Activated gamma-delta T cell treated with Interleukin-2 at 50 U/mL for 16 hours (primary cell): ENCODE measurements at regions not wholly inside any gene's neighbourhood (a gene's known extent, or its start where the extent isn't known, plus 50 kb on each side); places are given as distances from the start of the nearest gene placed in this dataset.

Experiments used
- DNase-seq: peaks from one replicate; pipeline ENCODE4 v3.0.0-alpha.2; 2020

- no peak for DNase-seq
Measured at GRCh38 chr2:76314271-76315020, 603.7 kb upstream of the GCFC2 start.

GRCh38 chr2:76312236-76312635 is 601.5 kb upstream of the GCFC2 start:
- DNase-seq: no peak

- no peak for DNase-seq
Measured at GRCh38 chr2:76311728-76312127, 601.0 kb upstream of the GCFC2 start.

- DNase-seq: no peak
Measured at GRCh38 chr2:76310894-76311633, 600.3 kb upstream of the GCFC2 start.

GRCh38 chr2:76307495-76307894 is 596.8 kb upstream of the GCFC2 start:
- no peak for DNase-seq

- DNase-seq: no peak
Measured at GRCh38 chr2:76298041-76298440, 587.3 kb upstream of the GCFC2 start.

- no peak for DNase-seq
Measured at GRCh38 chr2:76296438-76296837, 585.7 kb upstream of the GCFC2 start.

GRCh38 chr2:76295762-76296161 is 585.0 kb upstream of the GCFC2 start:
- no peak for DNase-seq

- no peak for DNase-seq
Measured at GRCh38 chr2:76288598-76288997, 577.9 kb upstream of the GCFC2 start.

GRCh38 chr2:76288146-76288545 is 577.4 kb upstream of the GCFC2 start:
- no peak for DNase-seq

GRCh38 chr2:76283350-76283749 is 572.6 kb upstream of the GCFC2 start:
- DNase-seq: no peak

- DNase-seq: no peak
Measured at GRCh38 chr2:76281156-76281841, 570.6 kb upstream of the GCFC2 start.

- DNase-seq: no peak
Measured at GRCh38 chr2:76280686-76281085, 570.0 kb upstream of the GCFC2 start.

GRCh38 chr2:76279142-76279541 is 568.4 kb upstream of the GCFC2 start:
- no peak for DNase-seq

- no peak for DNase-seq
Measured at GRCh38 chr2:76275788-76276187, 565.1 kb upstream of the GCFC2 start.

GRCh38 chr2:76274676-76275075 is 564.0 kb upstream of the GCFC2 start:
- DNase-seq: no peak

- no peak for DNase-seq
Measured at GRCh38 chr2:76274160-76274559, 563.4 kb upstream of the GCFC2 start.

- DNase-seq: no peak
Measured at GRCh38 chr2:76270096-76270710, 559.5 kb upstream of the GCFC2 start.

GRCh38 chr2:76268902-76269620 is 558.3 kb upstream of the GCFC2 start:
- DNase-seq: no peak

GRCh38 chr2:76268484-76268883 is 557.8 kb upstream of the GCFC2 start:
- no peak for DNase-seq

GRCh38 chr2:76257802-76258201 is 547.1 kb upstream of the GCFC2 start:
- no peak for DNase-seq

- no peak for DNase-seq
Measured at GRCh38 chr2:76256458-76257088, 545.9 kb upstream of the GCFC2 start.
